ENCODE measurements at regions not wholly inside any gene's neighbourhood (a gene's known extent, or its start where the extent isn't known, plus 50 kb on each side); places are given as distances from the start of the nearest gene placed in this dataset.

DNA sequence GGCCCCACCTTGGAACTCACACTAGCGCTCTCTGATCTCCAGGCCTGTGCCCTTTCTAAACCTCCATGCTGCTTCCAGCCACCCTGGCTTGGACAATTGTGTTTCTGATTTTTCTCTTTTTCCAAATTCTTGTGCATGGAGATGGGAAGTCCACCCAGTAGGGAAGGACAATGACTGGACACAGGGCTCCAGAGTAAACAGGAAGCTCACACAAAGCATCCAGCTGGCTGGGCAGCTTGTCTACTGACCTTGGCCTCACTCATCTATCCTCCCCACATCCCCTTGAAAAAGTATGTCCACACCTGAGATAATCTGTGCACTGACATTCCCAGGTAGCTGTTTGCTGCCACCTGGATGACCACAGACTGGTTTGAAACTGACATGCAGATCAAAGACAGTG, 331.2 kb upstream of the MAF start:
- no peak for DNase-seq (ENCODE audit: low read depth in 2 of 2)

DNA sequence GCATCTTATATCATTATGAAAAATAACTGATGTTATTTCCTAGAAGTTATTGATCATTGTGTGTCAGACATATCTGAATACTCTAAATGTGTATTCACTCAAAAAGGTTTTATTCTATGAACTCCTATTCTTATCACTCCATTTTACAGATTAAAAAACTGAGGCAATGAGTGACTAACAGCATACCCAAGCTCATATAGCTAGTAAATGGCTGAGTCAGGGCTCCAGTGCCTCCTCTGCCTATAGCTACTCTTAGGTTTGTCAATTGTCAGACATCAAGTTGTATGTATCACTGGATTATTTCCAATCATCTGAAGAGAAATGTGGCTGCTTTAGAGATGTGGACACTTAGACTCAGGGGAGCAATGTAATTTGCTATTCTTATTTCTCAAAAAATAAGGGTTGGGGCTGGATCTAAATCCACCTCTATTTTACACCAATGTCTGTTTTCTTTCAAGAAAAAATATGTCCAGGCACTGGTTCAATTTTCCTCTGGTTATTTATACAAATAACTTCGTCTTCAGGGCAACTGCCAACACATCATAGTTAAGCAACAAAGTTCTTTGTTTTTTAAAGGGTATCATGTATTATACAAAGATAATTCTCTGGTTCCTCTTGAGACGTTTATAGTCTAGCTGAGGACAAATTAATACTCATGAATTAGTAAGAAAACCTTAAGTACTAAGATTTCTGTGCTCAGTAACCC, 328.9 kb upstream of the MAF start:
- no peak for DNase-seq (ENCODE audit: low read depth in 2 of 2)

DNA sequence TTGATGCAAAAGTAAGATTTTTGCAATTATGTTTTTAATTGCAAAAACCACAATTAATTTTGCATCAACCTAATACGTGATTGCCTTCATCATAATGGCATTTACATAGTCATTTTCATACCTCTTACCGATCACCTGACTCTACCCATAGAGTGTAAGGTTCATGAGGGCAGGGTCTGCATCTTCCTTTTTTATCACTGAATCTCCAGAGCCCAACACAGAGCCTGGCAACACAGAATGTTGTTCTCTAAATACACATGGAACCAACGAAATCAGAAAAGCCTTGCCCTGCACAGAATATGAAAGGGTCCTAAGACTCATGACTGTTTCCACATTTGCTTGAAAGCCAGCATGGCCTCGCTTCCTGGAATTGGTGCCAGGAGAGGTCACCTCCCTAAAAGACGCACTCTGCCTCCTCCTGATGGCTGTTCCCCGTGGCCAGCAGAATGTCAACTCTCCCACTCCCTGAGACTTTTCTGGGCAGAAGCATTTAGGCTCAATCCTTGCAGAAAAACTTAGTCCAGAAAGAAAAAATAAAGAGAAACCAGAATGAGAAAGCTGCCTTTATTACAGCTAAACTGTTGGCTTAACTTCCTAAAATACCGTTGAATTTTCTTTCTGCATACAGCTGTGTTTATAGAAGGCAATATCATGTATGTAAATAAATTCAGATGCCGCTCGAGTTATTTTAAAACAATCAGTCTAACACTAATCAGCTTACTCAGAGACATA, 327.8 kb upstream of the MAF start:
- no peak for DNase-seq (ENCODE audit: low read depth in 2 of 2)

DNA sequence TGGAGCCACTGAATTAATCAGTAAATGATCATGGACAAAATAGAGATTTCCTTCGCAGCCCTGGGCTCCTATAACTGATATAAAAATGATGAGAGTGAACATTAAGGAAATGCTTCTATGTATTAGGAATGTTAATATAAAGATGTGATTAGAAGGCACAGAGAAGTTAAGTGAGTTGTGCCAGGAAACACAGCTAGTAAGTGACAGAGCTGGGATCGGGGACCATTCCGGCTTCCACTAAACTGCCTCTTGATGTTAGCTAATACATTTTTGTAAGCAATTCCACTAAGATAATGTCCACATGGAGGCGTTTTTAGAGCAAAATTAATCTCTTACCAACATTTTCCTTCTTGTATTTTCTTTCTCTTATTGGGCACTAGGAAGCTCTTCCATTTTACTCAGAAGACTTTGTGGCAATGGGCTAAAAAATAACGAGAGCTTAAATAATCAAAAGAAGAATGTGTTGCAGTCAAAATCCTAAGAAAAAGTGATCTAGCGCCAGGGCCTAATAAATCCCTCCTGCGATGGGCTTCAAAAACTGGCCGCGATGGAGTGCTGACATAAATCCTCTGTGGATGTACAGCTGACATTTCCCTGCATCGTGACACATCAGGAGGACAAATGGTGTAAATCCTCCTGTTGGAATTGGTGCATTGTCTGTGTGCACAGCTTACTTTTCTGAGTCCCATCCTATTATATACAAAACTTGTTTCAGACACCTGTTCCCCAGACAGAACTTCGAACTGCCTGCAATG, 326.1 kb upstream of the MAF start:
- no peak for DNase-seq (ENCODE audit: low read depth in 2 of 2)

DNA sequence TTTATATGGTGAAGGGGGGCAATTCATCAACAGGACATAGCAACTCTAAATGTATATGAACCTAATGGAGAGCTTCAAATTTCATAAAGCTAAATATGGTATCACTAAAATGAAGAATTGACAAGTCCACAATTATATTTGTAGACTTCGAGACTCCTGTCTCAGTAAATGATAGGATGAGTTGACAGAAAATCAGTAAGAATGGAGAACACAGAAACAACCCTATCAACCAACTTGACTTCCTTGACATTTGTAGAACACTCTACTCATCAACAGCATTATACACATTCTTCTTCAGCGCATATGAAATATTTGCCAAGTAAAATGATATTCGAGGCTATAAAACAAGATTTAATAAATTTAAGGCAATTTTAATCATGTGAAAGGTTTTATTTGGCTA, 322.9 kb upstream of the MAF start:
- DNase-seq (ENCODE audit: low read depth in 2 of 2), result no peak

DNA sequence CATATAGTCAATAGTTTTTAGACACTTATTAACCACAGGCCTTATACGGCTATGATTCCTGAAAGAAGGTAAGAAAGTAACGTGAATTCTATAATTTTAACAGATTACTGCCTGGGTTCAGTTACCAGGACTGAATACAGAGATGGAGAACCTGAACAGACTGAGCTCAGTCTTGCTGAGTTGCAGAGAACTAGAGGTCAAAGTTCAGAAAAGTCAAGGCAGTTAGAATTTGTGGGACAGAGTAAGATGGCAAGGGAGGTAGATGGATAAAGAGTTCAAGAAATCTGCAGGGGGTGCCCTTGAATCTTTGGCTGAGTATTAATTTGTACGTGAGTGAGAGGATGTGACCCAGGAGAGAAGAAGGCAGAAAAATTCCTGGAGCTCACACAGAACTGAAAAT, 320.1 kb upstream of the MAF start:
- no peak for DNase-seq (ENCODE audit: low read depth in 2 of 2)

DNA sequence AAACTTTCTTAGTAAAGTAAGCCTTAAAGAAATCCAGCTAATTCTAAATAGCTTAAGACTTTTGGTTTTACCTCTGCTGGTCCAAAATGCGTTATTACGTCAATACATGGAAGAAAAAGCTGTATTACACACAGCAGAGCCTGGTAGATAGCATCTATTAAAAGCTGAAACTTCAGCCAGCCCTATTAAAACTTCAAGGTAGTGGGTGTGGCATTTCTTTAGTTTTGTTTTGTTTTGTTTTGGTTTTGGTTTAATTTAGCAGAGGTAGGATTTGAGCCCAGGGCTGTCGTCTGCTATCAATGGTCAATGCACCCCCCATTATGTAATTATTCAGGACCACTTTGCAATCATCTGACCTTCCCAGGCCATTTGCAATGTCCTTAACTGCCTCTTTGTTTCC, 318.4 kb upstream of the MAF start:
- DNase-seq (ENCODE audit: low read depth in 2 of 2), result no peak

DNA sequence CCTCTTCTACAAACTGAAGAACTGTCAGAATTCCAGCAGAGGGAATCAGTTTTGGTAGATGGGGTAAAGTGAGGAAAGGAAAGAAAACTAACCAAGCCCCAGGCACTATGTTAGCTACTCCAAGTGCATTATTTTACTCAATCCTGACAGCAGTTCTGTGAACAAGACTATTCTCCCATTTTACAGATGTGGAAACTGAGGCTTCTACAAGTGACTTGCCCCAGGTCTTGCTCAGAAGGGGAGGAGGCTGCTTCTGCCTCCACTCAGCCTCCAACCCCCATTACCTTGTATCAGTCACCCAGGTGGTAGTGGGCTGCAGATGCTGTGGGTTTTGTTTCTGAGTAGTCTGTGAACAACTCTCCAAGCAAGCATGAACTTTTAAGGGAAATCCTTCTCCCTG, 315.2 kb upstream of the MAF start:
- DNase-seq (ENCODE audit: low read depth in 2 of 2), result no peak

DNA sequence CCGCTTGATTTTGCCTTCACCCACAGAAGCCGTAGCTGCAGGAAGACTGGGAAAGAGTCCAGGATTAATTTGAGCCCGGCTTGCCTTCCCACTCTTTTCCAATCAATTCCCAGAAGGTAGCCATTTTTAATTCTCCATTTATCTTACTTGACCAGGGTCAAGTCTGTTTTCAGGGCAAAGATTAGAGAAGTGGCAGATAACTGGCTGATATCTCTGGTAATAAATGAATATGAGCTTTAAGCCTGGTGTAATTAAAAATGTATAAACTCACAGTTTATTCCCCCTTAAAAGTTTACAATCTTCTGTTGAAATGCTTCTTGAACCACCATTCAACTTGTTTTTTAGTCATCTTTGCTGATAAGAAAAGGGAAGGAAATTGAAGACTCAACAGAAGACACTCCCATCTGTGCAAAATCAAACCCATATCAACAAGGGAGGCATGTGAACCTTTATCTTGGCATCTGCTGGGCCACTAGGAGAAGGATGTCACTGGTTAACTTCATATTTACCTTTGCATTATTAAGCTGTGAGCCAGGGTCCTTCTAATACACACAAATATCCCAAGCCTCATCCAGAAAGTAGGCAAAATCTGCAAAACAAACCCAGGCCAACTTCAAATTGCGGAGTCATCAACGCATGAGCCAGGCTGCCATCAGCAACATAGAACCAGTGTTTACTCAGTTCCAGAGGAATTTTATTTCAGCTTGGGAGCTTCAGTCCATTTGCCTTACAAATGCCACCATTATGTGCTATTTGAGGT, 314.6 kb upstream of the MAF start:
- no peak for DNase-seq (ENCODE audit: low read depth in 2 of 2)

DNA sequence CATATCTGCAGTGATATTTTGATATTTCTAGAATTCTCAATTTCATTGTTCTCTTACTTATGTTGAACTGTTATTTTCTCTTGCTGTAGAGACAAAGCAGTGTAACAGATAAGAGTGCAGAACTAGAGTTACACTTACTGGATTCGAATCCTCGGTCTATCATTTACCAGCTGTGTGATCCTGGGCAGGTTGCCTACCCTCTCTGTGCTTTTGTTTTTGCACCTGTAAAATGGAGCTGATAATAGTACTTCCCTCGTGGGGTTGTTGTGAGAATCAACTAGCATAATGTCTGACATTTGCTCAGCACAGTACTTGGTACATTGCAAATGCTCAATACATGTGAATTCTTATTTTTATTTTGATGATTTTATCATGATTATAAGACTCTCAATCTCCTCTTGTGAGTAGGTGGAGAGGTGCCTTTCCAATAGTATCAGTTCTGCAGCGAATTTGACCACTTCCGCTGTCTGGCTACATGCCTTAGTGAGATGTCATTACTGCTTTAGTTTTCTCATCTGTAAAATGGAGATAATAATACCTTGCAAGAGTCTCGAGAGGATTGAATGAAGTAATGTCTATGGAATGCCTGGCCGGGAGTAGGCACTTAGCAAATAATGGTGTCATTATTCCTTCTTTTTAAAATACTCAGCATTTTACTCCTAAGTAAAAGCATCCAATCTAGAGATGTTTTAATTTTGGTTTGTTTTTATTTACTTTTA, 312.2 kb upstream of the MAF start:
- DNase-seq (ENCODE audit: low read depth in 2 of 2), result no peak

DNA sequence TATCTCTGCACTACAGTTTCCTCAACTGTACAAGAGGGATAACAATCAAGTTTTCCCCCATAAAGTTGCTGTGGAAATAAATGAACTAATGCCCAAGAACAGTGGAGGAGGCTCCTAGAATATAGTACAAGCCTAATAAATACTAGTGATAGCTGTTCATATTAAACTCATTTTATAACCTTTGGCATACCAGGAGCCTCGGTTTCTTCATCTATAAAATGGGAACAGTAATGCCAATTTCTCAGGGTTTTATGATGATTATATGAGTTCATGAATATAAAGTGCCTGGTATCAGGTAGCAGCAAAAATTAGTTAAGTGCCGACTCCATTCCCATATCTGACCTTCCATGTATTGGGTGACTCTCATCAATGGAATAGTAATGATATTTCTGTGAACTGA, 311.1 kb upstream of the MAF start:
- no peak for DNase-seq (ENCODE audit: low read depth in 2 of 2)

DNA sequence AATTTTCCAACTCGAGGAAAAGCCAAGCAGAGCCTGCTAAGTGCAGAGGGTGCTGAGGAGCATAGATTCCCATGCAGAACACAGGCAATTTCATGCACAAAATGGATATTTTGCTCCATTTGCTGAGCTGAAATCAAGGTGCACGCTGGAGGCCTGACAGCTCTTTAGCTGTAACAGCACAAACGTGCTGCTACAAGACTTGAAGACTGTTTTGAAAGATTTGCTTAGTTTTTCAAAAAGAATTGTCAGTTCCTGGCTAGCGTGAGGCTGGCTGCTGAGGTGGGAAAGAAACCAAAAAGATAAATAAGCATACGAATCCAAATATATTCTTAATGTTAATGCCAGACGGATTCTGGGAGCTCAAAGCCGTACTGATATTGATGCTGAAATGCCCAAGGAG, 309.0 kb upstream of the MAF start:
- DNase-seq (ENCODE audit: low read depth in 2 of 2), result no peak

DNA sequence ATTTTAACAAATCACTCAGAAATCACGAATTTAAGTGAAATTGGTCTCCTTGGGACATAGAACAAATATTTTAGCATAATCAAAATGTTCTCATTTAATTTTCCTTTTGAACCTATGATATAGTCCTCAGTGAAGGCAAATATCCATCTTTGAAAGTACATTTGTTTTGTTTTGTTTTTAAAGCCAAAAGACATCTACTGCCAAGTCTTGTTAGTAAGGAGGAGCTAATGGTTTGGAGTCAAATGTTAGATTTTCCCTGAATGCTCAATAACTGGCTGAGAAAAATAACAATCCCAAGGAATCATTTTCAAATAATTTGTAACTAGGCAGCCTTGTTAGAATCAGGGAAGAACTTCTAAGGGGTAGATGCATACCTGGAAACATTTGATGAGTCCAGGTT, 302.9 kb upstream of the MAF start:
- no peak for DNase-seq (ENCODE audit: low read depth in 2 of 2)

DNA sequence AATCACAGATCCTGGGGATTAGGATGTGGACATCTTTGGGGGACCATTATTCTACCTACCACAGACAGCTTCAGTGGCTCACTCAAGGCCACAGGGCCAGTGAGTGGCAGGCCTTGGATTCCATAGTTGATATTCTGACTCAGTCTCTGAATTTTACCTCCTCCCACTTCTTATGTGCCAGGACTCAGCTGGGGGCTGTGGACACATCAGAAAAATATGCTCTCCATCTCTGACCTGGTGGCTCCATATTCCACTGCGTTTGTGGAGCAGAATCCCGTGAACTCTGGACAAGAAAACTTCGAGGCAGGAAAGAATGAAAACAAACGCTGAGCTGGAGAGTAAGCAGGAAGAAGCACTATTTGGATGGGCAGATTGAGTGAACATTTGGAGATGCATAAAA, 301.8 kb upstream of the MAF start:
- DNase-seq (ENCODE audit: low read depth in 2 of 2), result no peak

DNA sequence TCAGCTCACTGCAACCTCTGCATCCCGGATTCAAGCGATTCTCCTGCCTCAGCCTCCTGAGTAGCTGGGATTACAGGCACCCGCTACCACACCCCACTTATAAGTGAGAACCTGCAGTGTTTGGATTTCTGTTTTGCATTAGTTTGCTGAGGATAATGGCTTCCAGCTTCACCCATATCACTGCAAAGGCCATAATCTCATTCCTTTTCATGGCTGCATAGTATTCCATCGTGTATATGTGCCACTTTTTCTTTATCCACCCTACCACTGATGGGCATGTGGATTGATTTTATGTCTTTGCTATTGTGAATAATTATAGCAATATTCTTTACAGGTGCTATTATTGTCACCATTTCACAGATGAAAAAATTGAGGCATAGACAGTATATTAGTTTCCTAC, 301.0 kb upstream of the MAF start:
- DNase-seq (ENCODE audit: low read depth in 2 of 2), result no peak

DNA sequence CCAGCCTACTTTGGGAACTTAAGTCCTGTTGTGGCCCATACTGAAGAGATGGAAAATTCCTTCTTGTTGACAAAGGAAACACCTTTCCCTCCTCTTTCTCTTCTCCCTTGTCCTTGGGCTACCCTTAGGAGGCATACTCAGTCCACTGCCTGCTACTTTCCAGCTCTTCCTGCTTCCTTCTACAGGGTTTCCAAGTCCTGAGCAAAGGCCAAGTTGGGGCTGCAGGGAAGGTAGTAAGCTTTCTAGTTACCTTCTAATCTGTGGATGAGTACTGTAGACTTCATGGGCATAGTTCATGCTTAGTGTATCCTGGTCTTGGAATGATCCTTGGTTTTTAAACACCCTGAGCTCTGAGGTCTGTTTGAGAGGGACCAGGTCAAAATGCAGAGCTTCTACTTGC, 299.2 kb upstream of the MAF start:
- no peak for DNase-seq (ENCODE audit: low read depth in 2 of 2)

DNA sequence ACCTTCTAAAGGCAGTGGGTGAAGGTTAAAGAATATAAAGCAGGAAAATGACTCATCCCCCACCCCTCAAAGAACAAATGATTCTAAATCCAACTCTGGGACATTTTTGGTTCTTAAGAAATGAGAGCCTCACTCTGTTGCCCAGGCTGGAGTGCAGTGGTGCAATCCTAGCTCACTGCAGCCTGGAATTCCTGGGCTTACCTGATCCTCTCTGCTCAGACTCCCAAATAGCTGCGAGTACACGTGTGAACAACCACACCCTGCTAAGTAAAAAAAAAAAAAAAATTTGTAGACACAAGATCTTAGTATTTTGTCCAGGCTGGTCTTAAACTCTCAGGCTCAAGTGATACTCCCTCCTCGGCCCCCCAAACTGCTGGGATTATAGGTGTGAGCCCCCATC, 298.8 kb upstream of the MAF start:
- no peak for DNase-seq (ENCODE audit: low read depth in 2 of 2)

DNA sequence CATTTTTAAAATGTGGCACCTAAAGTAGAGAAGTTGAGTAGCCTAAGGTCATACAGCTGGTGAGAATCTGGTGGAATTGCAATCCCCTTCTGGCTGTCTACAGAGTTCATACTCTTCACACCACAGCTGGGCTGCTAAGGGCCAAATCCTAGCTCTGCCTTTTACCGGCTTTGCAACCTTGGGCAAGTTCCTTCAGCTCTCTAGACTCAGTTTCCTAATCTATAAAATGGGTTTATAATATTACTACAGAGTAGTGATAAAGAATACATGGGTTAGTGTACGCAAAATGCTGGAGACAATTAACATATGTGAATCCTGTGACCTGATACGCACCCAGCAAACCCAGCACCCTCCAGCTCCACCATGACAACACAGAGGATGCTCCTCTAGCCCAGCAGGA, 298.2 kb upstream of the MAF start:
- no peak for DNase-seq (ENCODE audit: low read depth in 2 of 2)

DNA sequence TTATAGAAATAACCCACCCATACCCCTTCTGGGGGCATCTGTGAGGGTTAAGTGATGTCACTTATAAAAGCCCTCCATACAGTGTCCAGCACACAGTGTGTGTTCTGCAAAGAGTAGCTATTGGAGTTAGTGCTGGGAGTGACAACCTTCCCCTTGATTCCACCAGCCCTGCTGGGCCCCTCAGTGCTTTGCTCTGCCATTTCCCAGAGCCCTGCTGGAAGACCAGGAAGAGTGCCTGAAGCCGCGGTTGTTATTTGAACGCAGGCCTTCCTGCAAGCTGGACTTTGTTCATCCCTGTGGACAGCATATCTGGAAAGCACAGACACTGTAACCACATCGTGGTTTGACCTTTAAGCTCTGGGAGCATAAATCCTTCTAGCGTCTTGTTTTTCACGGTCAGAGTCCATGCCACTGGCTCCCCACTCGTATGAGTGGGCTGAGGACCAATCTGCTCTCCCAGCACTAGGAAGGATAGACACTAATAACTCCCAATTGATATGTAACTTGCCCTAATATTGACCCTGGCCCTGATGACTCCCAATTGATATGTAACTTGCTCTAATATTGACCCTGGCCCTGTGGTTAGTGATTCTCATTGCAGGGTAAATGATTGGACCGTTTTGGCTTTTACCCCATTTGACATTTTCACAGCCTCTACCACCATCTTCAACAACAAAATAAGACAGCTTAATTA, 297.1 kb upstream of the MAF start:
- DNase-seq (ENCODE audit: low read depth in 2 of 2), result no peak

DNA sequence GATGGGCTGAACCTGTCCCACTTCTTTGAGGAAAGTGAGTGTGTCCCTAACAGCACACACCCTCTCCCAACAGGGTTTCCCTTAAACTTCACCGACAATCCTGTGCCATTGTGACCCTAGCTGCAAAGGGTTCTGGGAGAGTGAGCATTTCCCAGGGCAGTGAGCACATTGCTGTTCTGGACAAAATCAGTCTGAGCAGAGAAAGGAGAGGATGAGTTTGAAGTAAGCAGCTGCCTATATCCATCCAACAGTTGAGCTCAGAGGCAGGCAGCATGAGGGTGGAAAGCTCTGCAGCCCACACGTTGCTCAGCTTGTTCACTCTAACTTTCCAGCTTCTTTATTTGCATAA, 296.5 kb upstream of the MAF start:
- DNase-seq (ENCODE audit: low read depth in 2 of 2), result no peak

DNA sequence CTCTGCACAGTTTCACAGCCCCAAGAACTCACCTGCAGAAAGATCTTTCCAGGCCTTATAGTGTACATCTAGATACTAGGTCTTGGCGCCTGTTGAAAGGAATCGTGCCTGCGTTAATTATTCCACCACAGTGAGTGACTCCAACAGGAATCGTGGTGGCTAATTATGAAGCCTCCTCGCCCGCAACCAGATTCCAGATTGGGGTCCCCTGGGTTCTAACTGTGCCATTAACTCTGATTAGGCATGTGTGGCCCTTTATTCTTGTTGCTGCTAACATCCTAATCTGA, 295.3 kb upstream of the MAF start:
- DNase-seq (ENCODE audit: low read depth in 2 of 2), result no peak
